HepG2 (cell line): ENCODE measurements at regions not wholly inside any gene's neighbourhood (a gene's known extent, or its start where the extent isn't known, plus 50 kb on each side); places are given as distances from the start of the nearest gene placed in this dataset.

ENCODE experiments used
- ATAC-seq: fragments of 200-7000 bp; cut with Tn5 transposase; 3 replicates; pipeline ENCODE4 v1.9.1; 2020; ENCODE audit warnings: mild to moderate bottlenecking, moderate library complexity
- BruUV-seq: library from RNA; stranded (reverse); fragments of 400-500 nt; replicated peaks from 2 replicates; lab custom pipeline; 2021; lab: Mats Ljungman, UMichigan
- CTCF ChIA-PET: fragments of 300-600 bp; formaldehyde crosslinking; extraction: SDS; loops from one replicate; lab custom pipeline; 2021; ENCODE audit warnings: low total read pairs, inconsistent platforms, low intra/inter-chr PET ratio; lab: Yijun Ruan, JAX
- POLR2A ChIA-PET: fragments of 350-600 bp; sonication (Branson Sonifier 250); formaldehyde crosslinking; loops from one replicate; lab custom pipeline; 2020; ENCODE audit warnings: antibody characterized with exemption, inconsistent platforms; lab: Yijun Ruan, JAX
- DNase-seq: peaks from one replicate; pipeline ENCODE4 v3.0.0-alpha.2; 2015; ENCODE audit warnings: low spot score
- FAIRE-seq: peaks from 3 replicates; lab custom pipeline; 2011; peaks lifted over from hg19 to GRCh38; lab: Jason Lieb, UNC
- H2AFZ ChIP-seq: one replicate; pipeline ENCODE4 v1.6.1; 2011; ENCODE audit warnings: low read length, inconsistent platforms
- H3K27ac ChIP-seq: fragments of 300-600 bp; 3 replicates; pipeline ENCODE4 v1.8.0; 2011; ENCODE audit warnings: mixed run types, mild to moderate bottlenecking, mixed read lengths, low read length, inconsistent platforms; ENCODE audit not compliant: insufficient read depth; ENCODE audit errors: extremely low read length
- H3K27me3 ChIP-seq, 2 experiments: fragments of 200-600 bp in 1 of 2; 2 replicates in 1 of 2; 3 replicates in 1 of 2; pipeline versions ENCODE4 v1.6.0 to v1.8.0; 2011; ENCODE audit warnings: low read length in 2 of 2, mild to moderate bottlenecking in 2 of 2, moderate library complexity in 2 of 2, inconsistent platforms in 1 of 2; ENCODE audit not compliant: insufficient read depth in 2 of 2, control insufficient read depth in 1 of 2
- H3K36me3 ChIP-seq, 2 experiments: fragments of 200-600 bp in 1 of 2; replicated peaks in 1 of 2; 2 replicates in 1 of 2; 3 replicates in 1 of 2; pipeline versions ENCODE4 v1.5.1 to v1.8.0; 2011; ENCODE audit warnings: low read length in 2 of 2, inconsistent platforms in 1 of 2; ENCODE audit not compliant: insufficient read depth in 2 of 2, control insufficient read depth in 1 of 2
- H3K4me1 ChIP-seq: 2 replicates; pipeline ENCODE4 v1.5.1; 2012; ENCODE audit warnings: low read length, inconsistent platforms; ENCODE audit not compliant: insufficient read depth
- H3K4me2 ChIP-seq: 2 replicates; pipeline ENCODE4 v1.6.0; 2011; ENCODE audit warnings: low read depth, low read length, inconsistent platforms
- H3K4me3 ChIP-seq, 3 experiments: fragments of 200-600 bp in 1 of 3; sonication (generic), shearing (Covaris generic) in 1 of 3; replicated peaks in 1 of 3; 2 replicates each; pipeline ENCODE4 v1.5.1; 2011 to 2016; ENCODE audit warnings: low read length in 3 of 3, inconsistent platforms in 2 of 3, low read depth in 2 of 3, mild to moderate bottlenecking in 2 of 3, control low read depth in 1 of 3, mixed read lengths in 1 of 3; ENCODE audit not compliant: insufficient read depth in 1 of 3
- H3K79me2 ChIP-seq: one replicate; pipeline ENCODE4 v1.6.1; 2011; ENCODE audit warnings: low read length, inconsistent platforms; ENCODE audit not compliant: insufficient read depth
- H3K9ac ChIP-seq: 2 replicates; pipeline ENCODE4 v1.6.0; 2011; ENCODE audit warnings: mild to moderate bottlenecking, low read depth, low read length, inconsistent platforms; ENCODE audit not compliant: insufficient read depth
- H3K9me3 ChIP-seq: 2 replicates; pipeline ENCODE4 v1.5.1; 2012; ENCODE audit warnings: mild to moderate bottlenecking, low read length
- H4K20me1 ChIP-seq: 2 replicates; pipeline ENCODE4 v1.6.0; 2011; ENCODE audit warnings: inconsistent platforms, mild to moderate bottlenecking, low read length, moderate library complexity; ENCODE audit not compliant: insufficient read depth
- GABPA ChIP-seq, 2 experiments: IDR thresholded peaks; 2 replicates each; pipeline ENCODE4 v1.6.1; 2011 to 2016; ENCODE audit warnings: low read depth in 2 of 2, low read length in 1 of 2, missing biosample characterization in 1 of 2, missing genetic modification characterization in 1 of 2
- NFIB ChIP-seq: sonication (generic); formaldehyde crosslinking; IDR thresholded peaks from 2 replicates; pipeline ENCODE4 v1.9.0; 2021; ENCODE audit warnings: missing genetic modification reagents, mild to moderate bottlenecking, borderline replicate concordance
- NR2F6 ChIP-seq, 2 experiments: IDR thresholded peaks; 2 replicates each; pipeline ENCODE4 v1.6.1; 2016; ENCODE audit warnings: antibody characterized with exemption in 1 of 2, mild to moderate bottlenecking in 1 of 2
- ZNF556 ChIP-seq: sonication (generic); formaldehyde crosslinking; IDR thresholded peaks from 2 replicates; pipeline ENCODE4 v1.4.0; 2020; ENCODE audit warnings: mild to moderate bottlenecking, missing genetic modification reagents, borderline replicate concordance
- ZNF615 ChIP-seq: sonication (generic); formaldehyde crosslinking; IDR thresholded peaks from 2 replicates; pipeline ENCODE4 v1.5.0; 2020; ENCODE audit warnings: mild to moderate bottlenecking, missing genetic modification reagents, borderline replicate concordance
- ZNF782 ChIP-seq: sonication (generic); formaldehyde crosslinking; IDR thresholded peaks from 2 replicates; pipeline ENCODE4 v1.4.0; 2020; ENCODE audit warnings: missing genetic modification reagents, mild to moderate bottlenecking, borderline replicate concordance
- WGBS: methylation state at CpG from one replicate; pipeline ENCODE4 v1.1.6; 2017; ENCODE audit warnings: low lambda C conversion rate; 5-methylcytosine and 5-hydroxymethylcytosine counted together
- in situ Hi-C: cut with HindIII; loops from 2 replicates; pipeline ENCODE4 v1.10.0; 2017; ENCODE audit warnings: low pct_unique_long_range_greater_than_20kb; ENCODE audit not compliant: extremely low pct_ligation_motif_present
- intact Hi-C: fragments of 100-400 bp; cut with micrococcal nuclease; formaldehyde crosslinking; loops from one replicate; pipeline ENCODE4 v1.10.0; 2022; ENCODE audit not compliant: unreplicated experiment
- TF ChIP-seq, protein P1 (sequence below): sonication (generic); formaldehyde crosslinking; IDR thresholded peaks from 2 replicates; pipeline ENCODE4 v1.4.0; 2020; ENCODE audit warnings: missing genetic modification reagents
- TF ChIP-seq, protein P2 (sequence below), 2 experiments: sonication (generic) in 1 of 2; formaldehyde crosslinking in 1 of 2; IDR thresholded peaks; 2 replicates each; pipeline versions ENCODE4 v1.6.1 to v1.9.0; 2014 to 2022; ENCODE audit warnings: antibody characterized with exemption in 1 of 2, borderline replicate concordance in 1 of 2, inconsistent platforms in 1 of 2, low read depth in 1 of 2, missing genetic modification reagents in 1 of 2

DNA sequence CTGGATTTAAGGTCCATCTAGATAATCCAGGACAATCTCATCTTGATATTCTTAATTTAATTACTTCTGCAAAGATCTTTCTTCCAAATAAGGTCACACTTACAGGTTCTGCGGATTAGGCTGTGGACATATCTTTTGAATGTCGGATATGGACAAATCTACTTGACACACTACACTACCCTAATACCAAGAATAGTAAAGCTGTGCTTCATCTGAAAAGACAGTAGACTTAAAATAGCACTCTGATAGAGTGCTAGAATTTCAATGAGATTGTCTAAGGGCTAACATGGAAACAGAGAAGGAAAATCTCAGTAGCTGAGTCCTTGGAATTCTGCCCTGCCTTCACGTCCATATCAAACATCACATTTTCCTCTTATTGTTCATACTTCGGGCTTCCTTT is 1238.0 kb downstream of the EPHA7 start:
- no peak overlapping the region for H3K27ac ChIP-seq
- no peak for DNase-seq
- H2AFZ ChIP-seq, result no peak overlapping the region
- no peak for FAIRE-seq
- ATAC-seq, result no peak
- in situ Hi-C loops, result no loop called here
- no peaks in the 10 kb centered on the region for H3K79me2 ChIP-seq
- no peak overlapping the region for H3K4me3 ChIP-seq
- no peaks in the 10 kb centered on the region for H3K36me3 ChIP-seq
- WGBS, result 2% methylated on average over 4 of the region's 4 CpGs
- intact Hi-C loops, result no loop called here
- no peaks in the 10 kb centered on the region for H3K27me3 ChIP-seq
- no peaks in the 10 kb centered on the region for H4K20me1 ChIP-seq
- no peaks in the 10 kb centered on the region for H3K4me1 ChIP-seq
- ChIA-PET CTCF (no interaction called here), POLR2A (no interaction called here)
- no peaks in the 10 kb centered on the region for H3K9me3 ChIP-seq
- no TSS peak for BruUV-seq
- H3K4me2 ChIP-seq, result no peak overlapping the region
- H3K9ac ChIP-seq, result no peak overlapping the region
- TF ChIP-seq ZNF556 (CRISPR knock-in tag), result no peak
- no peak for TF ChIP-seq ZNF782 (CRISPR knock-in tag)
- TF ChIP-seq NR2F6 (IDR thresholded peaks at IDR 0.05), result no peak
- TF ChIP-seq NR2F6 (CRISPR knock-in tag; IDR thresholded peaks at IDR 0.05), result no peak
- TF ChIP-seq, protein P1, sequence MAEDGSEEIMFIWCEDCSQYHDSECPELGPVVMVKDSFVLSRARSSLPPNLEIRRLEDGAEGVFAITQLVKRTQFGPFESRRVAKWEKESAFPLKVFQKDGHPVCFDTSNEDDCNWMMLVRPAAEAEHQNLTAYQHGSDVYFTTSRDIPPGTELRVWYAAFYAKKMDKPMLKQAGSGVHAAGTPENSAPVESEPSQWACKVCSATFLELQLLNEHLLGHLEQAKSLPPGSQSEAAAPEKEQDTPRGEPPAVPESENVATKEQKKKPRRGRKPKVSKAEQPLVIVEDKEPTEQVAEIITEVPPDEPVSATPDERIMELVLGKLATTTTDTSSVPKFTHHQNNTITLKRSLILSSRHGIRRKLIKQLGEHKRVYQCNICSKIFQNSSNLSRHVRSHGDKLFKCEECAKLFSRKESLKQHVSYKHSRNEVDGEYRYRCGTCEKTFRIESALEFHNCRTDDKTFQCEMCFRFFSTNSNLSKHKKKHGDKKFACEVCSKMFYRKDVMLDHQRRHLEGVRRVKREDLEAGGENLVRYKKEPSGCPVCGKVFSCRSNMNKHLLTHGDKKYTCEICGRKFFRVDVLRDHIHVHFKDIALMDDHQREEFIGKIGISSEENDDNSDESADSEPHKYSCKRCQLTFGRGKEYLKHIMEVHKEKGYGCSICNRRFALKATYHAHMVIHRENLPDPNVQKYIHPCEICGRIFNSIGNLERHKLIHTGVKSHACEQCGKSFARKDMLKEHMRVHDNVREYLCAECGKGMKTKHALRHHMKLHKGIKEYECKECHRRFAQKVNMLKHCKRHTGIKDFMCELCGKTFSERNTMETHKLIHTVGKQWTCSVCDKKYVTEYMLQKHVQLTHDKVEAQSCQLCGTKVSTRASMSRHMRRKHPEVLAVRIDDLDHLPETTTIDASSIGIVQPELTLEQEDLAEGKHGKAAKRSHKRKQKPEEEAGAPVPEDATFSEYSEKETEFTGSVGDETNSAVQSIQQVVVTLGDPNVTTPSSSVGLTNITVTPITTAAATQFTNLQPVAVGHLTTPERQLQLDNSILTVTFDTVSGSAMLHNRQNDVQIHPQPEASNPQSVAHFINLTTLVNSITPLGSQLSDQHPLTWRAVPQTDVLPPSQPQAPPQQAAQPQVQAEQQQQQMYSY, result no peak
- TF ChIP-seq ZNF615 (CRISPR knock-in tag), result no peak
- no peak for TF ChIP-seq GABPA (IDR thresholded peaks at IDR 0.05; ENCODE audit: low read depth, low read length)
- no peak for TF ChIP-seq GABPA (CRISPR knock-in tag; IDR thresholded peaks at IDR 0.05; ENCODE audit: low read depth)
- TF ChIP-seq, protein P2, sequence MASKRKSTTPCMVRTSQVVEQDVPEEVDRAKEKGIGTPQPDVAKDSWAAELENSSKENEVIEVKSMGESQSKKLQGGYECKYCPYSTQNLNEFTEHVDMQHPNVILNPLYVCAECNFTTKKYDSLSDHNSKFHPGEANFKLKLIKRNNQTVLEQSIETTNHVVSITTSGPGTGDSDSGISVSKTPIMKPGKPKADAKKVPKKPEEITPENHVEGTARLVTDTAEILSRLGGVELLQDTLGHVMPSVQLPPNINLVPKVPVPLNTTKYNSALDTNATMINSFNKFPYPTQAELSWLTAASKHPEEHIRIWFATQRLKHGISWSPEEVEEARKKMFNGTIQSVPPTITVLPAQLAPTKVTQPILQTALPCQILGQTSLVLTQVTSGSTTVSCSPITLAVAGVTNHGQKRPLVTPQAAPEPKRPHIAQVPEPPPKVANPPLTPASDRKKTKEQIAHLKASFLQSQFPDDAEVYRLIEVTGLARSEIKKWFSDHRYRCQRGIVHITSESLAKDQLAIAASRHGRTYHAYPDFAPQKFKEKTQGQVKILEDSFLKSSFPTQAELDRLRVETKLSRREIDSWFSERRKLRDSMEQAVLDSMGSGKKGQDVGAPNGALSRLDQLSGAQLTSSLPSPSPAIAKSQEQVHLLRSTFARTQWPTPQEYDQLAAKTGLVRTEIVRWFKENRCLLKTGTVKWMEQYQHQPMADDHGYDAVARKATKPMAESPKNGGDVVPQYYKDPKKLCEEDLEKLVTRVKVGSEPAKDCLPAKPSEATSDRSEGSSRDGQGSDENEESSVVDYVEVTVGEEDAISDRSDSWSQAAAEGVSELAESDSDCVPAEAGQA (IDR thresholded peaks at IDR 0.05; ENCODE audit: low read depth), result no peak
- TF ChIP-seq, protein P2 (CRISPR knock-in tag; IDR thresholded peaks at IDR 0.05; ENCODE audit: borderline replicate concordance), result no peak
- no peak for TF ChIP-seq NFIB
